ENCODE measurements at regions not wholly inside any gene's neighbourhood (a gene's known extent, or its start where the extent isn't known, plus 50 kb on each side); places are given as distances from the start of the nearest gene placed in this dataset.

GRCh38 chr3:1828519-1828918, 270.1 kb upstream of the CNTN4 start:
- FAIRE-seq, result no peak

- FAIRE-seq, result no peak
Observed at GRCh38 chr3:1830851-1831250, 267.8 kb upstream of the CNTN4 start.

- no peak for FAIRE-seq
Observed at GRCh38 chr3:1832395-1832794, 266.3 kb upstream of the CNTN4 start.

- FAIRE-seq, result no peak
Observed at GRCh38 chr3:1843111-1843510, 255.6 kb upstream of the CNTN4 start.

GRCh38 chr3:1847571-1847970, 251.1 kb upstream of the CNTN4 start:
- FAIRE-seq, result no peak

- no peak for FAIRE-seq
Observed at GRCh38 chr3:1848935-1849334, 249.7 kb upstream of the CNTN4 start.

- FAIRE-seq, result no peak
Observed at GRCh38 chr3:1852950-1853349, 245.7 kb upstream of the CNTN4 start.

- FAIRE-seq, result no peak
Observed at GRCh38 chr3:1855841-1856240, 242.8 kb upstream of the CNTN4 start.

- FAIRE-seq, result no peak
Observed at GRCh38 chr3:1870738-1871137, 227.9 kb upstream of the CNTN4 start.

GRCh38 chr3:1883534-1883933, 215.1 kb upstream of the CNTN4 start:
- no peak for FAIRE-seq

GRCh38 chr3:1892459-1892858, 206.2 kb upstream of the CNTN4 start:
- no peak for FAIRE-seq

GRCh38 chr3:1902416-1902815, 196.2 kb upstream of the CNTN4 start:
- FAIRE-seq, result no peak

GRCh38 chr3:1903111-1903510, 195.6 kb upstream of the CNTN4 start:
- no peak for FAIRE-seq

GRCh38 chr3:1907911-1908310, 190.8 kb upstream of the CNTN4 start:
- no peak for FAIRE-seq

GRCh38 chr3:1908651-1909445, 189.8 kb upstream of the CNTN4 start:
- no peak for FAIRE-seq

GRCh38 chr3:1910322-1910721, 188.3 kb upstream of the CNTN4 start:
- FAIRE-seq, result no peak

- FAIRE-seq, result no peak
Observed at GRCh38 chr3:1929788-1930414, 168.8 kb upstream of the CNTN4 start.

- no peak for FAIRE-seq
Observed at GRCh38 chr3:1938975-1939374, 159.7 kb upstream of the CNTN4 start.

- FAIRE-seq, result no peak
Observed at GRCh38 chr3:1942781-1943180, 155.9 kb upstream of the CNTN4 start.

GRCh38 chr3:1943395-1944118, 155.1 kb upstream of the CNTN4 start:
- no peak for FAIRE-seq

- no peak for FAIRE-seq
Observed at GRCh38 chr3:1945698-1946097, 153.0 kb upstream of the CNTN4 start.

- FAIRE-seq, result no peak
Observed at GRCh38 chr3:1953536-1953935, 145.1 kb upstream of the CNTN4 start.

- no peak for FAIRE-seq
Observed at GRCh38 chr3:1954632-1955031, 144.0 kb upstream of the CNTN4 start.

GRCh38 chr3:1955170-1955569, 143.5 kb upstream of the CNTN4 start:
- no peak for FAIRE-seq

Data from colon (tissue), 2 donors.